DOHH2 (cell line): ENCODE measurements at regions not wholly inside any gene's neighbourhood (a gene's known extent, or its start where the extent isn't known, plus 50 kb on each side); places are given as distances from the start of the nearest gene placed in this dataset.

ENCODE experiments used
- H3F3A ChIP-seq: fragments of 200-600 bp; sonication (generic), shearing (Covaris generic); 2 replicates; pipeline ENCODE4 v1.6.0; 2016; ENCODE audit warnings: antibody characterized with exemption, mild to moderate bottlenecking; ENCODE audit not compliant: control insufficient read depth, insufficient read depth
- H3K27ac ChIP-seq: fragments of 200-600 bp; sonication (generic); 2 replicates; pipeline ENCODE4 v1.5.1; 2014; ENCODE audit warnings: low read depth, mild to moderate bottlenecking, low read length, moderate library complexity
- H3K27me3 ChIP-seq: fragments of 200-600 bp; sonication (generic); 2 replicates; pipeline ENCODE4 v1.6.1; 2014; ENCODE audit warnings: mild to moderate bottlenecking, low read length, mixed read lengths; ENCODE audit not compliant: control insufficient read depth
- H3K36me3 ChIP-seq: fragments of 200-600 bp; sonication (generic); 2 replicates; pipeline ENCODE4 v1.6.1; 2014; ENCODE audit warnings: mild to moderate bottlenecking, low read length, moderate library complexity, mixed read lengths; ENCODE audit not compliant: control insufficient read depth
- H3K4me1 ChIP-seq: fragments of 200-600 bp; sonication (generic); 2 replicates; pipeline ENCODE4 v1.6.1; 2014; ENCODE audit warnings: mild to moderate bottlenecking, low read length, mixed read lengths; ENCODE audit not compliant: control insufficient read depth
- H3K4me2 ChIP-seq: fragments of 200-600 bp; sonication (generic); 2 replicates; pipeline ENCODE4 v1.6.0; 2014; ENCODE audit warnings: mild to moderate bottlenecking, low read length, moderate library complexity
- H3K4me3 ChIP-seq: fragments of 200-600 bp; sonication (generic); 2 replicates; pipeline ENCODE4 v1.5.1; 2014; ENCODE audit warnings: mild to moderate bottlenecking, low read length, mixed read lengths
- H3K79me2 ChIP-seq: fragments of 200-600 bp; sonication (generic); 2 replicates; pipeline ENCODE4 v1.6.1; 2014; ENCODE audit warnings: mild to moderate bottlenecking, low read length, mixed read lengths; ENCODE audit not compliant: control insufficient read depth
- H3K9me2 ChIP-seq: fragments of 200-600 bp; sonication (generic); replicated peaks from 2 replicates; pipeline ENCODE4 v1.6.1; 2014; ENCODE audit warnings: mild to moderate bottlenecking, low read length, mixed read lengths; ENCODE audit not compliant: control insufficient read depth
- H3K9me3 ChIP-seq: fragments of 200-600 bp; sonication (generic); 2 replicates; pipeline ENCODE4 v1.6.1; 2014; ENCODE audit warnings: antibody characterized with exemption, low read length, mixed read lengths; ENCODE audit not compliant: control insufficient read depth, insufficient read depth
- H4K20me1 ChIP-seq: fragments of 200-600 bp; sonication (generic); 2 replicates; pipeline ENCODE4 v1.6.0; 2014; ENCODE audit warnings: low read depth, mild to moderate bottlenecking, antibody characterized with exemption, low read length, moderate library complexity; ENCODE audit not compliant: control insufficient read depth, insufficient read depth
- CTCF ChIP-seq: fragments of 200-600 bp; sonication (generic); IDR thresholded peaks from one replicate; pipeline ENCODE4 v1.5.1; 2014; ENCODE audit warnings: antibody characterized with exemption, mild to moderate bottlenecking, low read depth, low read length; ENCODE audit not compliant: poor library complexity, severe bottlenecking
- EZH2phosphoT487 ChIP-seq: fragments of 200-600 bp; sonication (generic); IDR thresholded peaks from 2 replicates; pipeline ENCODE4 v1.6.1; 2017; ENCODE audit warnings: borderline replicate concordance, mild to moderate bottlenecking, antibody characterized with exemption, low read length, moderate library complexity, mixed read lengths

GRCh38 chr2:234706086-234706485 lies 209.2 kb upstream of the ARL4C start:
- H3K27ac ChIP-seq = no peak overlapping the region
- H3K27me3 ChIP-seq = no peaks in the 10 kb centered on the region
- no peak overlapping the region for H3K4me2 ChIP-seq
- no peaks in the 10 kb centered on the region for H3K4me1 ChIP-seq
- no peaks in the 10 kb centered on the region for H3K36me3 ChIP-seq
- H4K20me1 ChIP-seq = no peaks in the 10 kb centered on the region
- no peaks in the 10 kb centered on the region for H3K79me2 ChIP-seq
- no peaks in the 10 kb centered on the region for H3K9me3 ChIP-seq
- no peaks in the 10 kb centered on the region for H3K9me2 ChIP-seq
- no peaks in the 10 kb centered on the region for H3F3A ChIP-seq
- H3K4me3 ChIP-seq = no peak overlapping the region
- no peak for TF ChIP-seq CTCF

- Histone ChIP-seq H3K27me3 (no peaks in the 10 kb centered on the region), H3K9me3 (no peaks in the 10 kb centered on the region)
These were observed 208.2 kb upstream of the ARL4C start for GRCh38 chr2:234705108-234705507.

GRCh38 chr2:234703258-234703657 lies 206.4 kb upstream of the ARL4C start:
- TF ChIP-seq EZH2phosphoT487 (no peak), CTCF (no peak)
- H3F3A ChIP-seq = no peaks in the 10 kb centered on the region
- no peak overlapping the region for H3K4me2 ChIP-seq
- no peaks in the 10 kb centered on the region for H3K79me2 ChIP-seq
- no peaks in the 10 kb centered on the region for H3K9me2 ChIP-seq
- no peaks in the 10 kb centered on the region for H4K20me1 ChIP-seq
- no peaks in the 10 kb centered on the region for H3K27me3 ChIP-seq
- no peaks in the 10 kb centered on the region for H3K36me3 ChIP-seq
- no peak overlapping the region for H3K27ac ChIP-seq
- no peaks in the 10 kb centered on the region for H3K9me3 ChIP-seq
- H3K4me1 ChIP-seq = no peaks in the 10 kb centered on the region
- no peak overlapping the region for H3K4me3 ChIP-seq

More at GRCh38 chr2:234705108-234705507, 208.2 kb upstream of the ARL4C start:
- no peaks in the 10 kb centered on the region for H3K79me2 ChIP-seq
- H3K4me3 ChIP-seq = no peak overlapping the region
- TF ChIP-seq CTCF (no peak), EZH2phosphoT487 (no peak)
- H3K9me2 ChIP-seq = no peaks in the 10 kb centered on the region
- H3K4me1 ChIP-seq = no peaks in the 10 kb centered on the region
- H4K20me1 ChIP-seq = no peaks in the 10 kb centered on the region
- no peak overlapping the region for H3K27ac ChIP-seq
- no peaks in the 10 kb centered on the region for H3K36me3 ChIP-seq
- H3K4me2 ChIP-seq = no peak overlapping the region
- H3F3A ChIP-seq = no peaks in the 10 kb centered on the region

- TF ChIP-seq EZH2phosphoT487 = no peak
- TF ChIP-seq CTCF = no peak
- no peak overlapping the region for H3K4me2 ChIP-seq
These were observed 205.9 kb upstream of the ARL4C start for GRCh38 chr2:234702731-234703225.

More at GRCh38 chr2:234702731-234703225, 205.9 kb upstream of the ARL4C start:
- Histone ChIP-seq H3K27me3 (no peaks in the 10 kb centered on the region), H3K27ac (no peak overlapping the region), H3K9me3 (no peaks in the 10 kb centered on the region), H3K36me3 (no peaks in the 10 kb centered on the region), H4K20me1 (no peaks in the 10 kb centered on the region), H3K4me1 (no peaks in the 10 kb centered on the region), H3F3A (no peaks in the 10 kb centered on the region), H3K9me2 (no peaks in the 10 kb centered on the region), H3K79me2 (no peaks in the 10 kb centered on the region), H3K4me3 (no peak overlapping the region)
